RWPE2 (cell line): ENCODE measurements at regions not wholly inside any gene's neighbourhood (a gene's known extent, or its start where the extent isn't known, plus 50 kb on each side); places are given as distances from the start of the nearest gene placed in this dataset.

ENCODE experiments used
- ATAC-seq: fragments of 200-7000 bp; cut with Tn5 transposase; 3 replicates; pipeline ENCODE4 v1.9.1; 2021; ENCODE audit warnings: low read depth
- DNase-seq: peaks from one replicate; pipeline ENCODE4 v3.0.0-alpha.2; 2020; ENCODE audit warnings: low spot score
- H3K27ac ChIP-seq: fragments of 450-650 bp; 2 replicates; pipeline ENCODE4 v1.5.1; 2017; ENCODE audit warnings: mild to moderate bottlenecking; ENCODE audit not compliant: poor library complexity, severe bottlenecking
- H3K27me3 ChIP-seq: fragments of 250-450 bp; sonication (Bioruptor Pico); 2 replicates; pipeline ENCODE4 v1.5.1; 2021; ENCODE audit warnings: mild to moderate bottlenecking, moderate library complexity; ENCODE audit not compliant: insufficient read depth, poor library complexity, severe bottlenecking
- H3K36me3 ChIP-seq: fragments of 250-450 bp; sonication (Bioruptor Pico); 2 replicates; pipeline ENCODE4 v1.5.1; 2020; ENCODE audit warnings: low read depth, mild to moderate bottlenecking, moderate library complexity
- H3K4me1 ChIP-seq: fragments of 250-450 bp; sonication (Bioruptor Pico); 2 replicates; pipeline ENCODE4 v1.5.1; 2021; ENCODE audit warnings: mild to moderate bottlenecking, moderate library complexity; ENCODE audit not compliant: insufficient read depth, poor library complexity, severe bottlenecking
- H3K4me3 ChIP-seq: fragments of 250-450 bp; sonication (Bioruptor Pico); 2 replicates; pipeline ENCODE4 v1.5.1; 2021; ENCODE audit warnings: mild to moderate bottlenecking, moderate library complexity; ENCODE audit not compliant: severe bottlenecking
- H3K9me3 ChIP-seq: fragments of 250-450 bp; sonication (Bioruptor Pico); 2 replicates; pipeline ENCODE4 v1.5.1; 2021; ENCODE audit warnings: mild to moderate bottlenecking, moderate library complexity; ENCODE audit not compliant: severe bottlenecking
- CTCF ChIP-seq: fragments of 450-650 bp; IDR thresholded peaks from one replicate; pipeline ENCODE4 v1.5.1; 2017; ENCODE audit warnings: mild to moderate bottlenecking, moderate library complexity; ENCODE audit not compliant: poor library complexity, severe bottlenecking

- TF ChIP-seq CTCF: no peak
- no peak overlapping the region for H3K27ac ChIP-seq
These were observed 787.3 kb downstream of the EDEM1 start for GRCh38 chr3:5974630-5975322.

GRCh38 chr3:5977331-5977730 lies 789.8 kb downstream of the EDEM1 start:
- no peak for DNase-seq
- H3K4me3 ChIP-seq: no peak overlapping the region
- ATAC-seq: no peak
- no peak overlapping the region for H3K27ac ChIP-seq
- TF ChIP-seq CTCF: no peak
- no peaks in the 10 kb centered on the region for H3K36me3 ChIP-seq
- no peaks in the 10 kb centered on the region for H3K4me1 ChIP-seq
- no peaks in the 10 kb centered on the region for H3K9me3 ChIP-seq
- no peaks in the 10 kb centered on the region for H3K27me3 ChIP-seq

More at GRCh38 chr3:5974630-5975322, 787.3 kb downstream of the EDEM1 start:
- ATAC-seq (no peak), DNase-seq (no peak)
- Histone ChIP-seq H3K27me3 (no peaks in the 10 kb centered on the region), H3K36me3 (no peaks in the 10 kb centered on the region), H3K9me3 (no peaks in the 10 kb centered on the region), H3K4me3 (no peak overlapping the region), H3K4me1 (no peaks in the 10 kb centered on the region)

GRCh38 chr3:5980475-5980874 lies 793.0 kb downstream of the EDEM1 start:
- no peaks in the 10 kb centered on the region for H3K9me3 ChIP-seq
- DNase-seq (no peak), ATAC-seq (no peak)
- no peaks in the 10 kb centered on the region for H3K4me1 ChIP-seq
- H3K4me3 ChIP-seq: no peak overlapping the region
- H3K36me3 ChIP-seq: no peaks in the 10 kb centered on the region
- TF ChIP-seq CTCF: no peak
- no peaks in the 10 kb centered on the region for H3K27me3 ChIP-seq
- no peak overlapping the region for H3K27ac ChIP-seq

GRCh38 chr3:5994651-5995050 lies 807.1 kb downstream of the EDEM1 start:
- no peaks in the 10 kb centered on the region for H3K4me1 ChIP-seq
- TF ChIP-seq CTCF: no peak
- ATAC-seq (no peak), DNase-seq (no peak)
- no peak overlapping the region for H3K4me3 ChIP-seq
- H3K36me3 ChIP-seq: no peaks in the 10 kb centered on the region
- H3K27ac ChIP-seq: no peak overlapping the region
- no peaks in the 10 kb centered on the region for H3K9me3 ChIP-seq
- H3K27me3 ChIP-seq: no peaks in the 10 kb centered on the region

GRCh38 chr3:6018456-6018855 lies 830.9 kb downstream of the EDEM1 start:
- TF ChIP-seq CTCF: no peak
- no peak overlapping the region for H3K4me3 ChIP-seq
- no peak for DNase-seq
- H3K36me3 ChIP-seq: no peaks in the 10 kb centered on the region
- H3K27me3 ChIP-seq: no peaks in the 10 kb centered on the region
- no peak for ATAC-seq
- no peaks in the 10 kb centered on the region for H3K9me3 ChIP-seq
- H3K27ac ChIP-seq: no peak overlapping the region
- no peaks in the 10 kb centered on the region for H3K4me1 ChIP-seq
